Stimulated activated CD4-positive, alpha-beta T cell treated with anti-CD3 and anti-CD28 coated beads, Interleukin-1b, Interleukin-23, amount 100 ng/mL, for 1 hour (primary cell): ENCODE measurements at regions not wholly inside any gene's neighbourhood (a gene's known extent, or its start where the extent isn't known, plus 50 kb on each side); places are given as distances from the start of the nearest gene placed in this dataset.

Experiments used
- DNase-seq, 2 donors: peaks; one replicate each; pipeline ENCODE4 v3.0.0-alpha.2; 2020; ENCODE audit warnings: low read depth in 2 of 2

- DNase-seq = no peak
These were observed 54.9 kb upstream of the C4orf54 start for GRCh38 chr4:99712530-99712929.

GRCh38 chr4:99712099-99712498 lies 54.5 kb upstream of the C4orf54 start:
- no peak for DNase-seq

- no peak for DNase-seq
These were observed 54.0 kb upstream of the C4orf54 start for GRCh38 chr4:99711657-99712056.

GRCh38 chr4:99710681-99711345 lies 53.2 kb upstream of the C4orf54 start:
- no peak for DNase-seq

- no peak for DNase-seq
These were observed 52.4 kb upstream of the C4orf54 start for GRCh38 chr4:99710020-99710419.

- DNase-seq = no peak
These were observed 50.9 kb upstream of the C4orf54 start for GRCh38 chr4:99708551-99708950.
